ENCODE measurements at regions not wholly inside any gene's neighbourhood (a gene's known extent, or its start where the extent isn't known, plus 50 kb on each side); places are given as distances from the start of the nearest gene placed in this dataset.
"Not testable (repeated sequence)": the region's sequence is repeated elsewhere in the genome, so short reads cannot be mapped to it uniquely, and the experiment has no call there.

DNA sequence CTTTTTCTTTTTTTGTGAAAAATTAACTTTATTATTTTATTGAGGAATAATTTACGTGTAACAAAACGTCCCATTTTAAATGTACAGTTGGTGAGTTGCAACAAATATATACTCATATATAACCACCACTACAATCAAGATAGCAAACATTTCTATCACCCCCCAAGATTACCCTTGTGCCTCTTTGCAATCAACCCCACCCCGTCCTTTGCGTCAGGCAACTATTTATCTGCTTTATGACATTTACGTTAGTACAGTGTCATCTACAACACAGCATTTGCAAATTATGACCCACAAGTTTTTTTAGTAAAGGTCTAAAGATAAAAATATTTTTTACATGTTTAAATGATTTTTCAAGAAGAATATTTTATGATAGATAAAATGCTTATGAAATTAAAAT is 485.6 kb upstream of the SOX9 start:
- no peak overlapping the region for H3K4me3 ChIP-seq (ENCODE audit: low read depth, poor library complexity, severe bottlenecking)
- intact Hi-C loops (cut with DNase I; ENCODE audit: low total_unique reads): no loop called here
- WGBS, 2 donors: 91 to 92% methylated on average over 5 of the region's 5 CpGs
- DNase-seq (ENCODE audit: low spot score in 2 of 2): no peak
- TF ChIP-seq POLR2A (IDR thresholded peaks at IDR 0.05): no peak
- TF ChIP-seq, protein P1, sequence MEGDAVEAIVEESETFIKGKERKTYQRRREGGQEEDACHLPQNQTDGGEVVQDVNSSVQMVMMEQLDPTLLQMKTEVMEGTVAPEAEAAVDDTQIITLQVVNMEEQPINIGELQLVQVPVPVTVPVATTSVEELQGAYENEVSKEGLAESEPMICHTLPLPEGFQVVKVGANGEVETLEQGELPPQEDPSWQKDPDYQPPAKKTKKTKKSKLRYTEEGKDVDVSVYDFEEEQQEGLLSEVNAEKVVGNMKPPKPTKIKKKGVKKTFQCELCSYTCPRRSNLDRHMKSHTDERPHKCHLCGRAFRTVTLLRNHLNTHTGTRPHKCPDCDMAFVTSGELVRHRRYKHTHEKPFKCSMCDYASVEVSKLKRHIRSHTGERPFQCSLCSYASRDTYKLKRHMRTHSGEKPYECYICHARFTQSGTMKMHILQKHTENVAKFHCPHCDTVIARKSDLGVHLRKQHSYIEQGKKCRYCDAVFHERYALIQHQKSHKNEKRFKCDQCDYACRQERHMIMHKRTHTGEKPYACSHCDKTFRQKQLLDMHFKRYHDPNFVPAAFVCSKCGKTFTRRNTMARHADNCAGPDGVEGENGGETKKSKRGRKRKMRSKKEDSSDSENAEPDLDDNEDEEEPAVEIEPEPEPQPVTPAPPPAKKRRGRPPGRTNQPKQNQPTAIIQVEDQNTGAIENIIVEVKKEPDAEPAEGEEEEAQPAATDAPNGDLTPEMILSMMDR (IDR thresholded peaks at IDR 0.05): no peak

DNA sequence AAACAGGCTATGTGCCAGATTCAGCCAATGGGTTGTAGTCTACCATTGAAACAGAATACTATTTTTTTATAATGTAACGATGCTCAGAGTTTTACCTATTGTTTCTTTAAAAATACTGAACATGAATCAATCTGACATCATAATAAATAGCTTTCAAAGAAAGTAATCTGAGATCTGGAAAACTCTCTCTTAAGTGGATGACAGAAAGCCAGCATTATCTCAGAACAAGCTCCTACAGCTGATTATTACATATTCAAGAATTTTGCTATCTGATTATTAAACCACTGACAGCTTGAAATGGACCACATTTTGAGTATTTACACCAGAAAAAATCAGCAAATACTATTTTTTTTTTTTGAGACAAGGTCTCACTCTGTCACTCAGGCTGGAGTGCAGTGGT is 484.2 kb upstream of the SOX9 start:
- no peak overlapping the region for H3K4me3 ChIP-seq (ENCODE audit: low read depth, poor library complexity, severe bottlenecking)
- no peak for TF ChIP-seq POLR2A (IDR thresholded peaks at IDR 0.05)
- TF ChIP-seq, protein P1 (IDR thresholded peaks at IDR 0.05): no peak
- intact Hi-C loops (cut with DNase I; ENCODE audit: low total_unique reads): no loop called here
- DNase-seq (ENCODE audit: low spot score in 2 of 2): no peak
- WGBS, 2 donors: 60 to 67% methylated on average over 1 of the region's 1 CpG

DNA sequence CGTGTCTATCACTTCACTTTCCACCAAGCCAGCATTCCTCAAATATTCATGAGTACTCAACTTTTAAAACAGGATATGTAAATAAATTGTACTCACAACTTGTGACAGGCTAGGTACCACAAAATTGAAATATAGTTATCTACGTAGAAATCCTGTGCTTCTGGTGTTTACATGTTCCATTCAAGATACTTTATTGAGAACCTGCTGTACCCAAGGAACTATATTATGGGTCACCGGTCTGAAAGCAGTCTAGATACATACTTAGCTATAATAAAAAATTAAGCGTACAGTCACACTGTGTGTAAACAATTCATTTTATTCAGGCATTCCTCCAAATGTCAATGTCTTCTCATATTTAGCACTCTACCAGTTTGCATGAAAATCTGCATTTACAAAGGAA is 482.2 kb upstream of the SOX9 start:
- DNase-seq (ENCODE audit: low spot score in 2 of 2): no peak
- H3K4me3 ChIP-seq (ENCODE audit: low read depth, poor library complexity, severe bottlenecking): no peak overlapping the region
- TF ChIP-seq, protein P1 (IDR thresholded peaks at IDR 0.05): no peak
- no peak for TF ChIP-seq POLR2A (IDR thresholded peaks at IDR 0.05)
- 80 to 94% methylated on average over 4 of the region's 4 CpGs for WGBS, 2 donors
- intact Hi-C loops (cut with DNase I; ENCODE audit: low total_unique reads): no loop called here

DNA sequence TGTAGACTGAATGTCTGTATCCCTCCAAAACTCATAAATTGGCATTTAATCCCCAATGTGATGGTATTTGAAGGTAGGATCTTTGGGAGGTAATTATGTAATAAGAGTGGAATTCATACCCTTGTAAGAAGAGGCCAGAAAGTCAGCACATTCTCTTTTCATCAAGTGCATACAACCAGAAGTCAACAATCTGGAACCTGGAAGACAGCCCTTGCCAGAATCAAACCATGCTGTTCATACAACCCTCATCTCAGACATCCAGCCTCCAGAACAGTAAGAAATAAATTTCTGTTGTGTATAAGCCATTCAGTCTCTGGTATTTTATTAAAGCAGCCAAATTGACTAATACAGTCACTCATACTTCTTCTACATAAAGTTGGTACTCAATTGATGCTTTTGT is 481.0 kb upstream of the SOX9 start:
- TF ChIP-seq, protein P1 (IDR thresholded peaks at IDR 0.05): no peak
- TF ChIP-seq POLR2A (IDR thresholded peaks at IDR 0.05): no peak
- DNase-seq (ENCODE audit: low spot score in 2 of 2): no peak

DNA sequence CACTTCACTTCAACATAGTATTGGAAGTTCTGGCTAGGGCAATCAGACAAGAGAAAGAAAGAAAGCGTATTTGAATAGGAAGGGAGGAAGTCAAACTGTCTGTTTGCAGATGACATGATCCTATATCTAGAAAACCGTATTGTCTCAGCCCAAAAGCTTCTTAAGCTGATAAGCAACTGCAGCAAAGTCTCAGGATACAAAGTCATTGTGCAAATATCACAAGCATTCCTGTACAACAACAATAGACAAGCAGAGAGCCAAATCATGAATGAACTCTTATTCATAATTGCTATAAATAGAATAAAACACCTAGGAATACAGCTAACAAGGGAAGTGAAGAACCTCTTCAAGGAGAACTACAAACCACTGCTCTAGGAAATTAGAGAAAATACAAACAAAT is 473.9 kb upstream of the SOX9 start:
- H3K4me3 ChIP-seq (ENCODE audit: low read depth, poor library complexity, severe bottlenecking); DNase-seq (ENCODE audit: low spot score in 2 of 2); intact Hi-C loops (cut with DNase I; ENCODE audit: low total_unique reads): not testable (repeated sequence)
- 82 to 84% methylated on average over 2 of the region's 2 CpGs for WGBS, 2 donors

More for the DNA sequence above, 481.0 kb upstream of the SOX9 start:
- intact Hi-C loops (cut with DNase I; ENCODE audit: low total_unique reads): no loop called here
- H3K4me3 ChIP-seq (ENCODE audit: low read depth, poor library complexity, severe bottlenecking): no peak overlapping the region

DNA sequence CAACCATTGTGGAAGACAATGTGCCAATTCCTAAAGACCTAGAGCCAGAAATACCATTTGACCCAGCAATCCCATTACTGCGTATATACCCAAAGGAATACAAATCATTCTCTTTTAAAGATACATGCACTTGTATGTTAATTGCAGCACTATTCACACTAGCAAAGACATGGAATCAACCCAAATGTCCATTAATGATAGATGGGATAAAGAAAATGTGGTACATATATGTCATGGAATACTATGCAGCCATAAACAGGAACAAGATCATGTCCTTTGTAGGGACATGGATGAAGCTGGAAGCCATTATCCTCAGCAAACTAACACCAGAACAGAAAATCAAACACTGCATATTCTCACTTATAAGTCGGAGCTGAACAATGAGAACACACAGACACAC is 472.5 kb upstream of the SOX9 start:
- intact Hi-C loops (cut with DNase I; ENCODE audit: low total_unique reads); DNase-seq (ENCODE audit: low spot score in 2 of 2); H3K4me3 ChIP-seq (ENCODE audit: low read depth, poor library complexity, severe bottlenecking): not testable (repeated sequence)
- 91 to 96% methylated on average over 2 of the region's 2 CpGs for WGBS, 2 donors

DNA sequence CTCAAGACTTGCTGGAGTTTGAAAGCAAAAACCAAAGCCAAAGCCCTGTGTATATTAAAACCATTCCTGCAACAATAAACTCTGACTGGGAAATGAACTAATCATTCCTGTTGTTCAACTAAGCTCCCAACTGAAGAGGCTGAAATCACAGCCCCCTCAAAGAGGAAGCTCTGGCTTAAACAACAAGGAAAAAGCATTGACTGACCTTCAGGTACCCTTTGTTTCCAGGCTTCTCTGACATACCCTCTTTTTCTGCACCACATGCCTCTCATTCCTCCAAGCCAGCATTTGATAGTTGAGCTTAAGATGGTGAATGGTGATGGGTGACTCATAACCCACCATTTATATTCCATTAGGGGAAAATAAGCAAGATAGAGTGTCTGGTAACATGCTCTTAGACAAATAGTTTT is 470.9 kb upstream of the SOX9 start:
- no peak for DNase-seq (ENCODE audit: low spot score in 2 of 2)
- intact Hi-C loops (cut with DNase I; ENCODE audit: low total_unique reads): no loop called here
- TF ChIP-seq, protein P1 (IDR thresholded peaks at IDR 0.05): no peak
- no peak for TF ChIP-seq POLR2A (IDR thresholded peaks at IDR 0.05)
- H3K4me3 ChIP-seq (ENCODE audit: low read depth, poor library complexity, severe bottlenecking): no peak overlapping the region
